ENCODE measurements at regions not wholly inside any gene's neighbourhood (a gene's known extent, or its start where the extent isn't known, plus 50 kb on each side); places are given as distances from the start of the nearest gene placed in this dataset.
"Not testable (repeated sequence)": the region's sequence is repeated elsewhere in the genome, so short reads cannot be mapped to it uniquely, and the experiment has no call there.

- no peak for DNase-seq (ENCODE audit: low read depth)
Observed at GRCh38 chr2:208686665-208687064, 280.1 kb downstream of the PTH2R start.

- DNase-seq (ENCODE audit: low read depth) = not testable (repeated sequence)
Observed at GRCh38 chr2:208687720-208688119, 281.1 kb downstream of the PTH2R start.

GRCh38 chr2:208698114-208698513, 291.5 kb downstream of the PTH2R start:
- no peak for DNase-seq (ENCODE audit: low read depth)

GRCh38 chr2:208708486-208708885, 301.9 kb downstream of the PTH2R start:
- DNase-seq (ENCODE audit: low read depth) = no peak

- no peak for DNase-seq (ENCODE audit: low read depth)
Observed at GRCh38 chr2:208711598-208711997, 305.0 kb downstream of the PTH2R start.

- no peak for DNase-seq (ENCODE audit: low read depth)
Observed at GRCh38 chr2:208713066-208713745, 306.6 kb downstream of the PTH2R start.

GRCh38 chr2:208718828-208719227, 312.2 kb downstream of the PTH2R start:
- DNase-seq (ENCODE audit: low read depth) = no peak

- no peak for DNase-seq (ENCODE audit: low read depth)
Observed at GRCh38 chr2:208722731-208723130, 316.1 kb downstream of the PTH2R start.

GRCh38 chr2:208725280-208725679, 318.7 kb downstream of the PTH2R start:
- no peak for DNase-seq (ENCODE audit: low read depth)

- DNase-seq (ENCODE audit: low read depth) = no peak
Observed at GRCh38 chr2:208726242-208726641, 319.6 kb downstream of the PTH2R start.

GRCh38 chr2:208751663-208752415, 345.2 kb downstream of the PTH2R start:
- not testable (repeated sequence) for DNase-seq (ENCODE audit: low read depth)

- DNase-seq (ENCODE audit: low read depth) = no peak
Observed at GRCh38 chr2:208757364-208757763, 350.8 kb downstream of the PTH2R start.

- DNase-seq (ENCODE audit: low read depth) = not testable (repeated sequence)
Observed at GRCh38 chr2:208773074-208773473, 366.5 kb downstream of the PTH2R start.

GRCh38 chr2:208781166-208781565, 374.6 kb downstream of the PTH2R start:
- no peak for DNase-seq (ENCODE audit: low read depth)

GRCh38 chr2:208782097-208782496, 375.5 kb downstream of the PTH2R start:
- no peak for DNase-seq (ENCODE audit: low read depth)

GRCh38 chr2:208783184-208783583, 376.6 kb downstream of the PTH2R start:
- no peak for DNase-seq (ENCODE audit: low read depth)

- not testable (repeated sequence) for DNase-seq (ENCODE audit: low read depth)
Observed at GRCh38 chr2:208784774-208785173, 378.2 kb downstream of the PTH2R start.

- no peak for DNase-seq (ENCODE audit: low read depth)
Observed at GRCh38 chr2:208791257-208791656, 384.7 kb downstream of the PTH2R start.

GRCh38 chr2:208792766-208793165, 386.2 kb downstream of the PTH2R start:
- no peak for DNase-seq (ENCODE audit: low read depth)

GRCh38 chr2:208793434-208793833, 386.8 kb downstream of the PTH2R start:
- DNase-seq (ENCODE audit: low read depth) = no peak

- no peak for DNase-seq (ENCODE audit: low read depth)
Observed at GRCh38 chr2:208794288-208794975, 387.8 kb downstream of the PTH2R start.

GRCh38 chr2:208798698-208799097, 392.1 kb downstream of the PTH2R start:
- no peak for DNase-seq (ENCODE audit: low read depth)

- DNase-seq (ENCODE audit: low read depth) = no peak
Observed at GRCh38 chr2:208799397-208799796, 392.8 kb downstream of the PTH2R start.

Data from RPMI7951 (cell line).